ENCODE measurements at regions not wholly inside any gene's neighbourhood (a gene's known extent, or its start where the extent isn't known, plus 50 kb on each side); places are given as distances from the start of the nearest gene placed in this dataset.
"Not testable (repeated sequence)": the region's sequence is repeated elsewhere in the genome, so short reads cannot be mapped to it uniquely, and the experiment has no call there.

- Histone ChIP-seq H3K9ac (ENCODE audit: insufficient read length) (no peak overlapping the region), H3K27ac (no peak overlapping the region), H3K4me3 (no peak overlapping the region), H3K9me3 (ENCODE audit: low read depth, low read length) (no peaks in the 10 kb centered on the region), H3K36me3 (ENCODE audit: insufficient read depth, low read length) (no peaks in the 10 kb centered on the region)
- DNase-seq (ENCODE audit: low read depth, low spot score): no peak
- TF ChIP-seq FOXP2 (optimal IDR thresholded peaks at IDR 0.05; ENCODE audit: control extremely low read depth, extremely low read length, insufficient read depth): no peak
- TF ChIP-seq POLR2AphosphoS5 (IDR thresholded peaks at IDR 0.05; ENCODE audit: borderline replicate concordance, low read depth, low read length): no peak
- TF ChIP-seq EZH2 (IDR thresholded peaks at IDR 0.05): no peak
Measured at GRCh38 chr10:78236416-78237015, 202.9 kb downstream of the RPS24 start.

- H3K27ac ChIP-seq; H3K9ac ChIP-seq (ENCODE audit: insufficient read length); DNase-seq (ENCODE audit: low read depth, low spot score); H3K4me3 ChIP-seq; H3K36me3 ChIP-seq (ENCODE audit: insufficient read depth, low read length); H3K9me3 ChIP-seq (ENCODE audit: low read depth, low read length): not testable (repeated sequence)
Measured at GRCh38 chr10:78237951-78238350, 204.3 kb downstream of the RPS24 start.

- H3K36me3 ChIP-seq (ENCODE audit: insufficient read depth, low read length): no peaks in the 10 kb centered on the region
- TF ChIP-seq EZH2 (IDR thresholded peaks at IDR 0.05) (no peak), FOXP2 (optimal IDR thresholded peaks at IDR 0.05; ENCODE audit: control extremely low read depth, extremely low read length, insufficient read depth) (no peak), POLR2AphosphoS5 (IDR thresholded peaks at IDR 0.05; ENCODE audit: borderline replicate concordance, low read depth, low read length) (no peak)
- H3K9ac ChIP-seq (ENCODE audit: insufficient read length): no peak overlapping the region
- no peaks in the 10 kb centered on the region for H3K9me3 ChIP-seq (ENCODE audit: low read depth, low read length)
- H3K4me3 ChIP-seq: no peak overlapping the region
- H3K27ac ChIP-seq: no peak overlapping the region
- DNase-seq (ENCODE audit: low read depth, low spot score): no peak
Measured at GRCh38 chr10:78247266-78247665, 213.6 kb downstream of the RPS24 start.

- Histone ChIP-seq H3K9me3 (ENCODE audit: low read depth, low read length) (no peaks in the 10 kb centered on the region), H3K27ac (no peak overlapping the region), H3K9ac (ENCODE audit: insufficient read length) (no peak overlapping the region), H3K4me3 (no peak overlapping the region), H3K36me3 (ENCODE audit: insufficient read depth, low read length) (no peaks in the 10 kb centered on the region)
- TF ChIP-seq POLR2AphosphoS5 (IDR thresholded peaks at IDR 0.05; ENCODE audit: borderline replicate concordance, low read depth, low read length) (no peak), FOXP2 (optimal IDR thresholded peaks at IDR 0.05; ENCODE audit: control extremely low read depth, extremely low read length, insufficient read depth) (no peak), EZH2 (IDR thresholded peaks at IDR 0.05) (no peak)
- no peak for DNase-seq (ENCODE audit: low read depth, low spot score)
Measured at GRCh38 chr10:78247821-78248220, 214.2 kb downstream of the RPS24 start.

- no peak overlapping the region for H3K9ac ChIP-seq (ENCODE audit: insufficient read length)
- H3K9me3 ChIP-seq (ENCODE audit: low read depth, low read length): no peaks in the 10 kb centered on the region
- no peaks in the 10 kb centered on the region for H3K36me3 ChIP-seq (ENCODE audit: insufficient read depth, low read length)
- DNase-seq (ENCODE audit: low read depth, low spot score): no peak
- TF ChIP-seq POLR2AphosphoS5 (IDR thresholded peaks at IDR 0.05; ENCODE audit: borderline replicate concordance, low read depth, low read length) (no peak), EZH2 (IDR thresholded peaks at IDR 0.05) (no peak), FOXP2 (optimal IDR thresholded peaks at IDR 0.05; ENCODE audit: control extremely low read depth, extremely low read length, insufficient read depth) (no peak)
- H3K4me3 ChIP-seq: no peak overlapping the region
- no peak overlapping the region for H3K27ac ChIP-seq
Measured at GRCh38 chr10:78248651-78249464, 215.2 kb downstream of the RPS24 start.

GRCh38 chr10:78249690-78250089 is 216.0 kb downstream of the RPS24 start:
- no peaks in the 10 kb centered on the region for H3K36me3 ChIP-seq (ENCODE audit: insufficient read depth, low read length)
- no peaks in the 10 kb centered on the region for H3K9me3 ChIP-seq (ENCODE audit: low read depth, low read length)
- H3K9ac ChIP-seq (ENCODE audit: insufficient read length): no peak overlapping the region
- DNase-seq (ENCODE audit: low read depth, low spot score): no peak
- TF ChIP-seq FOXP2 (optimal IDR thresholded peaks at IDR 0.05; ENCODE audit: control extremely low read depth, extremely low read length, insufficient read depth) (no peak), POLR2AphosphoS5 (IDR thresholded peaks at IDR 0.05; ENCODE audit: borderline replicate concordance, low read depth, low read length) (no peak), EZH2 (IDR thresholded peaks at IDR 0.05) (no peak)
- no peak overlapping the region for H3K27ac ChIP-seq
- no peak overlapping the region for H3K4me3 ChIP-seq

- no peak for TF ChIP-seq POLR2AphosphoS5 (IDR thresholded peaks at IDR 0.05; ENCODE audit: borderline replicate concordance, low read depth, low read length)
- TF ChIP-seq EZH2 (IDR thresholded peaks at IDR 0.05): no peak
- TF ChIP-seq FOXP2 (optimal IDR thresholded peaks at IDR 0.05; ENCODE audit: control extremely low read depth, extremely low read length, insufficient read depth): no peak
- DNase-seq (ENCODE audit: low read depth, low spot score): no peak
- Histone ChIP-seq H3K36me3 (ENCODE audit: insufficient read depth, low read length) (no peaks in the 10 kb centered on the region), H3K27ac (no peak overlapping the region), H3K9ac (ENCODE audit: insufficient read length) (no peak overlapping the region), H3K4me3 (no peak overlapping the region), H3K9me3 (ENCODE audit: low read depth, low read length) (no peaks in the 10 kb centered on the region)
Measured at GRCh38 chr10:78250313-78251015, 216.8 kb downstream of the RPS24 start.

GRCh38 chr10:78251016-78251385 is 217.3 kb downstream of the RPS24 start:
- Histone ChIP-seq H3K36me3 (ENCODE audit: insufficient read depth, low read length) (no peaks in the 10 kb centered on the region), H3K9me3 (ENCODE audit: low read depth, low read length) (no peaks in the 10 kb centered on the region), H3K4me3 (no peak overlapping the region), H3K27ac (no peak overlapping the region), H3K9ac (ENCODE audit: insufficient read length) (no peak overlapping the region)
- no peak for TF ChIP-seq FOXP2 (optimal IDR thresholded peaks at IDR 0.05; ENCODE audit: control extremely low read depth, extremely low read length, insufficient read depth)
- no peak for TF ChIP-seq EZH2 (IDR thresholded peaks at IDR 0.05)
- TF ChIP-seq POLR2AphosphoS5 (IDR thresholded peaks at IDR 0.05; ENCODE audit: borderline replicate concordance, low read depth, low read length): no peak
- no peak for DNase-seq (ENCODE audit: low read depth, low spot score)

All from SK-N-MC (cell line).